Activated T-cell treated with anti-CD3 and anti-CD28 coated beads for 48 hours (primary cell): ENCODE measurements at regions not wholly inside any gene's neighbourhood (a gene's known extent, or its start where the extent isn't known, plus 50 kb on each side); places are given as distances from the start of the nearest gene placed in this dataset.
"Not testable (repeated sequence)": the region's sequence is repeated elsewhere in the genome, so short reads cannot be mapped to it uniquely, and the experiment has no call there.

Experiments used
- DNase-seq: peaks from one replicate; pipeline ENCODE4 v3.0.0-alpha.2; 2020; ENCODE audit warnings: low read depth

DNA sequence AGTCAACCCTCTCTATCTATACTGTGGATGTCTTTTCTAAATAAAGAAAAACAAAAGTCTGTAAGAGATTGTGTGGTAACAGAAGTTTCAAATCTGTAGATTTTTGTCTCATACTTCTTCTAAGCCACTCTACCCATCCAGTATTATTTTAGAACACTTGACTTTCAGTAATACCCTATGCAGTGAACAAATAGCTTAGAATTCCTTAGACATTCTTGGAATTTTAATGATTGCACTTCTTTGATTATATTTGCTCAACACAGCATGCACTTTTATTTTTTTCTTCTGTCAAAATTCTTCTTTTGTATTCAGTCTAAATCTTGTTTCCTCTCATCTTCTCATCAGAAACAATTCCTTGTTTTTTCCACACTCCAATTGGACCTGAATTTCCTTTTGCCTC is 1080.2 kb downstream of the SUCLG1 start:
- DNase-seq: no peak

DNA sequence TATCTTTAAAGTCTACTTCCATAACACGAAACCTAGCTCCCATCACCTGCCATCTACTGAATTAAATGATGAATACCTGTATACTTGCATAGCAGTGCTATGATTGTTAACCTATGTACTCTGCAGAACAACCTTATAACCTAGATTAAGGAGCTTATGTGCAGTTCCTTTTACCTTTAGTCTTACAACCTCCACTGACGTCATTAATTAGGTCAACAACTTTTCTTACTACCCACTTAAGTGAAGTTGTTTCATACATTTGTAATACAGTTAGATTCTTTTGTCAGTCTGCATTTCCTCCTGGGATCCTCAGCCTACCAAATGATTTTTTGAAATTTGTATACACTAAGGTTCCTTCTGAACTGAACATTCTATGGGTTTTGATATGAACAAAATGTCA is 1082.3 kb downstream of the SUCLG1 start:
- no peak for DNase-seq

DNA sequence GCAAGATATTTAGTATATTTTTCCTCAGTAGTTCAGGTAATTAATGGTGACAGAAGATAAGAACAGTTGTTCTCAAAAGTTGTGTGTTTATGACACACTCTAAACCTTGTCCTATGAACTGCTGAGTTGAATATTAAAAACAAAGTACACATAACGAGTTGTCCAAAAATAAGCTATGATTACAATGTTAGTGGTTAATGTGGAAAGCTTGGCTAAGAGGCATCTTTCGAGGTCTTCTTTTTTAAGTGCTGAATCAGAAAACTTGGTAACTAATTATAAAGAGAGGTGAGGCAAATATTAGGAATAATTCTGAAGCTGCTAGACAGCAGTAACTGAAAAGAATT is 1088.7 kb downstream of the SUCLG1 start:
- DNase-seq: no peak

DNA sequence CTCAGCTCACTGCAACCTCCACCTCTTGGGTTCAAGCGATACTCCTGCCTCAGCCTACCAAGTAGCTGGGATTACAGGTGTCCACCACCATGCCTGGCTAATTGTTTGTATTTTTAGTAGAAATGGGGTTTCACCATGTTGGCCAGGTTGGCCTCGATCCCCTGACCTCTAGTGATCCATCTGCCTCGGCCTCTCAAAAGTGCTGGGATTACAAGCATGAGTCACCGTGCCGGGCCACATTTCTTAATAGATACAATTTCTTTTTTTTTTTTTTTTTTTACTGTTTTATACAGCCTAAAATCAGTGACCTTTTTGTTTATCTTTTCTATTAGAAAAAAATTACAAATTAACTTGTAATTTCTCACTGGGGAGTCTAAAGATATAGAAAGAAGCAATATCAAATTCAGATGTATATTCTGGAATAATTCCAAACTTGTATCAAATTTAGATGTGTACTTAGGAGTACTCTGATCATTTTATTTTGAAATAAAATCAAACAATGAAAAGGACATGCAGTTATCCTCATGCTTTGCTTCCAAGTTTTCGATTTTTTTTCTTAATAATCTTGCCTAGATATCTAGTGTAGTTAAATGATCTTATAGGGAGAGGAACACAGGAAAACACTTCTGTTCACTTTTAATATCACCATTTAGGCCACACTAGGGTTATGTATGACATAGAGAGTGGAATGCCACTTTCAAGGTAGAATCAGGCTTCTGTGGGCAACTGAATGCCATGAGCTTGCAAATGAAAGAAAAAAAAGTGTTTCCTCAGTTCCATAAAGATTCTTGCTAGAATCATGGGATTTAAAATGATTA is 1089.3 kb downstream of the SUCLG1 start:
- no peak for DNase-seq

DNA sequence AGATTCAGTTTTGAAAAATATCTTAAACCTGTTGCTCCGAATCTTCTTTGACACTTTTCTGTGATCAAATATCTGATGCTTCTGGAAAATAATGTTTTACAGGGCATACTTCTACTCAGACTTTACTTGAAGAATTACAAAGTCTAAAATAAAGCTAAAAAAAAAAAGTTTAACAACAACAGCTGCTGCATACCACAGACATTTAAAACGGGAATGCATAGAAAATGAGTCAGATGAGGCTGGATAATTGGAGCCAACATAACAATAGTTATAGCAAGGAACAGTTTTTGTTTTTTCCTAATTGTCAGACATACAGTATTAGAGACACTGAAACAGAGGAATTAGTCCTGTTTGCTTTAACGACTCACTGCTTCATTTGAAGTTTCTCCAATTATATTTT is 1090.2 kb downstream of the SUCLG1 start:
- no peak for DNase-seq

DNA sequence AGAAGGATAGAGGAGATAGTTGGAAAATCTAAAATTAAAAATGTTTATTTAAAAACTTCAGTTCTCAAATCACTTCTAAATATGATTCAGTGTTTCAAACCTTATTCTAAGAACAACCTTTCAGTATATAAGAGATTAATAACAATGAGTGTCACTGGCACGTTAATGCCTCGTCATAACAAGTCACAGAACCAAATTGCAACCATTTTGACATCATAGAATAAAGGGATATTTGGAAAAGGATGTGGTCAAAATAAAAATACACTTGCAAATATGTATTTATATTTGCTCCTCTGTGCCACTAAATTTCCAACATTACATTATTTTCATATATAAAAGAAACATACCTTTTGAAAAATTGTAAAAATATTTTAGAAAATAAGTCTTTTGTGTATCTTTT is 1090.6 kb downstream of the SUCLG1 start:
- no peak for DNase-seq

DNA sequence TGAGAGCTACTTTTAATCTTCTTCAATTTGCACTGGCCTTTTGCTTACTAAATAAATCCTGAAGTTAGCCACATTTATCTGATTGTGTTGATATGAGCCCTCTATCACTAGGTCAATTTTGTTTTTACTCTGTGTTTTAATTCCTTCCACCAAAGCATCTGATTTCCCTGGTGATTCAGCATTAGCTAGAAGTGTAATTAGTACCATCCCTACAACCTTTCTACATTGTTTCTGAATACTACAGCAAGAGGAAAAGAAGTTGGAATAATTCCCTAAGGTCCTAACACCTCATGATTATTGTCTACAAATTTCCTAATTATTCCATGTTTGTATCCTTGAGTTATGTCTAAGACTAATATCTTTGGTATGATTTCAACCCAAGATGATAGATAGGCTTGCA is 1093.6 kb downstream of the SUCLG1 start:
- DNase-seq: no peak

DNA sequence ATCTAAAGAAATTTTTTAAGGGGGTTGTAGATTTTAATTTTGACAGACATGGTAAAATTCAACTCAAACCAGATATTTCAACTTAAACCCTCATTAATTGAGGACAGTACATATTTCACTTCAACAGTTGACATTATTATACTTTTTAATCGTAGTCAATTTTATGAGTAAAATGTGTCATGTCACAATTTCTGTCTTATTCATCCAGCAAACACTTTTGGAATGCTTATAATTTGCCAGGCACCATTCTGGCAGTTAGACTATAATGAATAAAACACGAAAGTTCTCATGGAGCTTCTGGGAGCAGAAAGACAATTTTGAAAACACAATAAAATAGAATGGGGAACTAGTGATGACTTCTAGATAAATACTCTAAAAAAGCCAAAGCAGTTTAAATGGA is 1094.8 kb downstream of the SUCLG1 start:
- DNase-seq: no peak

DNA sequence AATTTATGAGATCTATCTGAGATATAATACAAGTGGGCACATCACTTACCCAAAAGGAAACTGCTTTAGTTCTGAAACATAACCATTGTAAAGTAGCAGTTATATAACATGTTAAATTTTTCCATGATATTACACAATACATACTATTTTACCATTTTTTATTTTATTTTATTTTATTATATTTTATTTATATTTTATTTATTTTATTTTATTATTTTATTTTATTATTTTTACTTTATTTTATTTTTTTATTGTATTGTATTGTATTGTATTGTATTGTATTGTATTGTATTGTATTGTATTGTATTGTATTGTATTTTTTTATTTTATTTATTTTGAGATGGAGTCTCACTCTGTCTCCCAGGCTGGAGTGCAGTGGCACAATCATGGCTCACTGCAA is 1095.9 kb downstream of the SUCLG1 start:
- not testable (repeated sequence) for DNase-seq

DNA sequence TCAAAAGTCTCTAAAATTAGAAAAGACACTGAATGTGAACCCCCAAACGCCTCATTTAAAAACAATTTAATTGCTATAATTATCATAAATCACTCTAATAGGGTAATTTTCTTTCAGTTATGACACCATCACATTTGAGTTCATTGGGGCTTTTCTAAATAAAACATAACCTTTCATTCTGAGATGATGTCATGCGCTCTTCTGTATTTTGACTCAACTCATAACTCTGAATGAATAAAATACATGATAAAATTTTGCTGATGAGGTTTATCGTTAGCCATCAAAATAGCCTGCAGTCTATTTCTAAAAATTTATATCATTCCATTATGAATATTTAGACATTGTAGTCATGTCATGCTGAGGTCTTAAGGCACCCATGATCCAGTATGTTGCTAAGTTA is 1099.7 kb downstream of the SUCLG1 start:
- DNase-seq: no peak

DNA sequence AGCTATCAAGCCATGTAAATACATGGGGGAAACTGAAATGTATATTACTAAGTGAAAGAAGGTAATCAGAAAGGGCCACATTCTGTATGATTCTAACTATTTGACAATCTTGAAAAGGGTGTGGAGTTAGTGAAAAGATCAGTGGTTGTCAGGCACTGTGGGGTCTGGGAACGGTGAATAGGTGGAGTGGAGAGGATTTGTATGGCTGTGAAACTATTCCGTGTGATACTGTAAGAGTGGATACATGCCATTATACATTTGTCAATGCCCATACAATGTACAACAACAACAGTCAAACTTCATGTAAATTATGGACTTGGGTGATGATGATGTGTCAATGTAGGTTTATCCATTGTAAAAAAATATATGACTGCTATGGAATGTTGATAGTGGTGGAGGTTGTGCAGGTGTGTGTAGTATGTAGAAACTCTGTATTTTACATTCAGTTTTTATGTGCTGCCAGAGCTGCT is 1116.2 kb downstream of the SUCLG1 start:
- no peak for DNase-seq

DNA sequence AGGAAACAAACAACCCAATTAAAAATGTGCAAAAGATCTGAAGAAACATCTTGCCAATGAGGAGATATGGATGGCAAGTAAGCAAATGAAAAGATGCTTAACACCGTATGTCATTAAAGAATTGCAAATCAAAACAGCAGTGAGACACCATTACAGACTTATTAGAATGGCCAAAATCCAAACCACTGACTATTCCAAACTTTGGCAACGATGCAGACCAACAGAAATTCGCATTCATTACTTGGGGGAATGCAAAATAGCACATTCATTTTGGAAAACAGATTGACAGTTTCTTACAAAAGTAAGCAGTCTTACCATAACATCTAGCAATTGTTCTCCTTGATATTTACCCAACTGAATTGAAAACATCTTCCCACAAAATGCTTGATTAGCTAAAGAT is 1118.7 kb downstream of the SUCLG1 start:
- no peak for DNase-seq

DNA sequence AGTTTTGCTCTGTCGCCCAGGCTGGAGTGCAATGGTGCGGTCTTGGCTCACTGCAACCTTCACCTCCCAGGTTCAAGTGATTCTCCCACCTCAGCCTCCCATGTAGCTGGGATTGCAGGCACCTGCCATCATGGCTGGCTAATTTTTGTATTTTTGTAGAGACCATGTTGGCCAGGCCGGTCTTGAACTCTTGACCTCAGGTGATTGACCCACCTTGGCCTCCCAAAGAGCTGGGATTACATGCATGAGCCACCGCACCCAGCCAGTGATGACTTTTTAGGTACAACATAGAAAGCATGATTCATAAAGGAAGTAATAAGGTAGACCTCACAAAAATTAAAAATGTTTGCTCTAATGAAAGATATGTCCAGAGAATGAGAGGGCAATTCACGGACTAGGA is 1119.1 kb downstream of the SUCLG1 start:
- not testable (repeated sequence) for DNase-seq

DNA sequence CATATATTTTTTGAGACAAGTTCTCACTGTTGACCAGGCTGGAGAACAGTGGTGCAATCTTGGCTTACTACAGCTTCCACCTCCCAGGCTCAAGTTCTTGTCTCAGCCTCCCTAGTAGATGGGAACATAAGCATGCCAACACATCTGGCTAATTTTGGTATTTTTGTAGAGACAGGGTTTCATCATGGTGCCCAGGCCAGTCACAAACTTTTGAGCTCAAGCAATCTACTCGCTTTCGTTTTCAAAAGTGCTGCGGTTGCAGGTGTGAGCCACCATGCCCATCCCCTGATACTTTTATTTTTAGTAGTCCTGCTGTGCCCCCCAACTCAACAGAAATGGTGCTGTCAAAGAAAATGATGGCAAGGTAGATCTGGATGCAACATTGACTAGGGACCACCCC is 1127.3 kb downstream of the SUCLG1 start:
- no peak for DNase-seq

DNA sequence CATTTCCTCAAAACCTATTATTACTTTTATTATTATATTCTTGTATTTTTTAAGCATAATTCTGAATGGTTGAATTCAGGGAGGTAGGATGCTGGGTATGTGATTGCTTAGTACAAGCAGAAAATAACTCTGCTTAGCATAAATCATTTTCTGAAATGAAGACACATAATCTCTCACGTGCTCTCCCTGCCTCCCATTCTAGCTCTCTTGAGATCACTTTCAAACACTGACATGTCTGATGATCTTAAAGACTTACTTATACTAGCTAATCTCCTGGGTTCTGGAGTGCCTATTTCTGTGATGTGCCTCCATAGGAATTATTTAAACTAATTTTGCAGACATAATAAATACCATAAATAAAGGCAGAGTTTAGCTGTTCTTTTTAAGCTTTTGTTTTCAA is 1136.0 kb downstream of the SUCLG1 start:
- DNase-seq: no peak

DNA sequence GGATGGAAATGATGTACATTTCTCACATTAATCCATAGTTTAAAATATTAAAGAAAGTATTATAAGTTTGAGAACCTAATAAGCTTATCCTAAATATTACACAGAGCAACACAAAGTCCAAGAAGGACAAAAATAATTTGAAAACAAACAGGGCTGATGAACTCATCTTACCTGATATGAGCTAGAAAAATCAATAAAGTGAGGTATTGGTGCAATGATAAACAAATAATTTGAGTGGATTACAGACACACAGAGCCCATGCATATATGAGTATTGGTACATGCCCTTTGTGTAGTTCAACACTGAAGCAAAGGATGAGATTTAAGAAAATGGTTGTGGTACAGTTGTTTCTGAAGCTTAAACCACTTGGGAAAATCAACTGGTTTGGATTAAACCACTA is 1139.0 kb downstream of the SUCLG1 start:
- DNase-seq: no peak

DNA sequence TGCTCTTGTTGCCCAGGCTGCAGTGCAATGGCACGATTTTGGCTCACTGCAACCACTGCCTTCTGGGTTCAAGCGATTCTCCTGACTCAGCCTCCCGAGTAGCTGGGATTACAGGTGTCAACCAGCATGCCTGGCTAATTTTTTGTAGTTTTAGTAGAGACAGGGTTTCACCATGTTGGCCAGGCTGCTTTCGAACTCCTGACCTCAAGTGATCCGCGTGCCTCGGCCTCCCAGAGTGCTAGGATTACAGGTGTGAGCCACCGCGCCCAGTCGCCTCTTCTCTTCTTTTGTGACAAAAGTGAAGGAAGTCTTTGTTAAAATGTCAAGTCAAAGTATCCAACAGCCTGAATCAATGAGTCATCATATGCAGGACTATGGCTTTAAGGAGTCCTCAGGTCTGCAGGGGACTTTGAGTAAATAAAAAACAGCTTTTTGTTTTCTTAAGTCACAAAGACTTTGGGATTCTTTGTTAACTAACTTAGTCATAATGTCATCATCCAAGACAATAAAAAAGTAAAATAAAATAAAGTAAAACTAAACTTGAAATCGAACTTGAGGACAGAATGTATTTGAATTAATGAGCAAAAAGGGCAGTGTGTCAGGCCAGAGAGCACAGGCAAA is 1153.2 kb downstream of the SUCLG1 start:
- no peak for DNase-seq

DNA sequence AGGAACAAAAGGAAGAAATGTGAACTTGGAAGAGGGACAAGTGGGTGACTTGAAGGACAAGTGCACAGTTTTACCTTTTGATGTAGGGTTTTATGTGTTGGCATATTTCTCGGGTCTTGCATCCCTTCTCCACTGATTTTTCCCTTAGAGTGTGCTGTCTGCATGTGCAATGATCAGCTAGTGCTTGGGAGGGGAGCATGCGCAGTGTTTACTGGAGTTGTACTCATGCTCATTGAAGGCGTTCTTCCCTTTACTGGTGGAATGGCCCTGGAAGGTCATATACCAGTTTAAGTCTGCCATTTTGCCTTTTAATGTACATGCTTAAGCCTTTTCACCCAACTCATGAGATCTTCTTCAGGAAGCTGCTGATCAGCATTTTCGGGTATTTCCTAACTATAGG is 1168.0 kb downstream of the SUCLG1 start:
- no peak for DNase-seq

DNA sequence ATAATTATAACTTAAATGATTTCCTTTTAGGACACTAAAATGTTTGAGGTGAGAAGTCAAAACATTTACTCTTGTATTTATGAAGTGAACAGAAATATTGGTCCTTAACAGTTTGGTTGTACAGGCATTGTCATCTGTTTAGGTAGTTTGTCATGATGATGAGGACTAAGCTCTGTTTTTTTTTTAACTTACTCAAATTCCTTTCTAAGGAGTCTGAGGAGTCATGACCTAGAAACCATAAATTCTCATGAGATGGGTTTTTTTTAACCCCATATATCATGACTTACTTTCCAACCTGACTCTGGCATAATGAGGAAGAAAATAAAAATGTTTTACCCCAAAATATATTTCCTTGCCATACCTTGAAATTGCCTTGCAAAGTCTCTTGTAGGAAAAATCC is 1176.2 kb downstream of the SUCLG1 start:
- no peak for DNase-seq

DNA sequence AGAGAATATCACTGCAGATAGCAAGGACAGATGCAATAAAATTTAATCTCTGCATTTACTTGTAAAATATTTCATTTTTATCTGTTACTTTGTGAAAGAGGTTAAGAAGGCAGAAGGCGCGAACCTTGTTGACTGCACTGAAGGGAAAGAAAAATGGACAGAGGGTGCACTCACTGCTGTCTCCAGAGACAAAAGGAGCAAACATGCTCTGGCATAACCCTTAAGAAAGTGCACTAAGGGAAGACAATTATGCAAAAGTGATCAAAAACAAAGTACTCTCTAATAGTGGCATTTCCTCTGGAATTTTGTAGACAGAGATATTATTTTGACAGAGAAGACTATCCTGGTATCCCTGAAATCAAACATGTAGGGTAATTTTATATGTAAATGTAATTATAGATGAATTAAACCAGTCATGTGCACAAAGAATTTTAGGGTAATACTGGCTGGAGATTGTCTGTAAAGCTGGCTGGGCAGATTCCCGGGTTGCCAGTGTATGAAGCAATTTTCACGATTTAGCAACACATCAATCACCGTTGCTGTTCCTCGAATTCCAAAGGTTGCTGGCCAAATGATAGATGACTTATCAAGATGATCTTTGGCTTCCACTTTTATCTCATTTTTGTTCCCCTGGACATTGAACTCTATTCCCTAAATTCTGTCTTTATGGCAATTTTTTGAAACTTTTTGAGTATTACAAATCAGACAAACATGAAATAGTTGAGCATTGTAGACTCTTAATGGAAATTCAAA is 1176.9 kb downstream of the SUCLG1 start:
- no peak for DNase-seq

DNA sequence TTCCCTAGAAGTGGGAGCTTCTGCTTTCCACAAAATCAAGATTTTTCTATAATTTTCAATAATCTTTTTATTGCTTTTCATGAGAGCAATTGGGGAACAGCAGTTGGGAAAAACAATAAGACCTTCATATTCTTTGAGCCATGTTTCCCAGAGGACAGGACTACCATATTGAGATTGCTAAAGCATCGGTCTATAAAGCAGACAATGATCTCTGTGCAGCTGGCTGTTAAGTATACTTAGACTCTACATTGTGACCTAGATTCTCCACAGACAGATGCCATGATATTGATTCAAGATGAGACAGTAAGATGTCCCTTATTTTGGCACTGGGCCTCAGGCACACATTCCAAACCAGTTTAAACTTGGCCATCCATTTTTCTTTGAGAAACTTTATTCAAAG is 1178.7 kb downstream of the SUCLG1 start:
- DNase-seq: no peak

DNA sequence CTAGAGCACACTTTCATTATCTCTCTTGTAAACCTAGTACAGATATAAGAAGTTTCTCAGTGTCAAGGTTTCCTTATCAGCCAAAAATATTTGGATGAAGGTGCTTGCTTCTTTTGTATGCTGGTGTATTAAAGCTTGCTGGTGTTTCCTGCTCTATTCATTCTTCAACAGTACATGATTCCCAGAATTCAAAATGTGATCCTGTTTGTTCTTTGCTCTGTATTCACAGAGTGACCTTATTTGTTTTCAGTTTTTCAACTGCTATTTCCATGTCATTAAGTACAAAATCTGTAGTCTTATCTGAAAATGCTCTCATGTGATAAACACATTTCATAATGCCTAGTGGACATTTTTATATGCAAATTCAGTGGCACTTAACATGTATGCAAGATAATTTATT is 1185.8 kb downstream of the SUCLG1 start:
- no peak for DNase-seq

DNA sequence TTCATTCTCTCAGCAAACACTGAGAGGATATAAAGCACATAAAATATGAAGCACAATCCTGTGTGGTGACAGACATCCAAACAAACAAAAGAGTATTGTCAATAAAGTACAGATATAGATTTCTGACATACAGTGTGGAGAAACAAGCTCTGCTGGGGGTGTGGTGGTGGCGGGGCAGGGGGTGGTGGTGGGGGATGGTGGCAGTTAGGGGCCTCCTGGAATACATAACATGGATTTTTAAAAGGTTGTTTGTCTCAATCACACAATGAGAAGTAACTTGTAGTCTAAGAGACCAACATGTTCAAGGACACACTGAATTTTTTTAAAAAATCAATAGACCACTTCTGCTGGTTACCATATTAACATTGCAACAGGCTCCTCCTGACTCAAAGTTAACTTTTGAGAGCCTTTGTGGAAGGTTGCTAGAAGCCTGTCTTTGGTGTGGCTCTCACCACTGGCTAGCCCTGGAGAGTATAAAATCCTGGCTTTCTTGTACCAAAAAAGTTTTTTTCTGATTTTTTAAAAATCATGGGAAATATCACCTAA is 1197.4 kb downstream of the SUCLG1 start:
- no peak for DNase-seq
